ENCODE measurements at regions not wholly inside any gene's neighbourhood (a gene's known extent, or its start where the extent isn't known, plus 50 kb on each side); places are given as distances from the start of the nearest gene placed in this dataset.

DNA sequence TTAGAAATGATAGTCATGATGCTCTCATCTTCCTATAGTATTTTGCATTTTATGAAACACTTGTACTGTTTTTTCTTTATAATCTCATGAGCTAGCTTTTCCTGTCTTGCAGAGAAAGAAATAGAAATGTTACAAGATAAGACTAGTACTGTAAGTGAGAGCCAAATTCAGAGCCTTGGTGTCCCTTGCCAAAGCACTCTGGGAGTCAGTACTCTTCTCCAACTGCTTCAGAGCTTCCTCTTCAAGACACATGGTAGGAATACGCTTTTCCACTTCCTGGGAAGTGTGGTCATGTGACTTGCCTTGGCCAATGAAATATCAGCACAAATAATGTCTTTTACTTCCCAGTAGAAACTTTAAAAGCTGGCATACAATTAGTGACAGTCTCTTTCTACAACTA lies 112.4 kb downstream of the SEMA6D start:
- TF ChIP-seq, protein P1, sequence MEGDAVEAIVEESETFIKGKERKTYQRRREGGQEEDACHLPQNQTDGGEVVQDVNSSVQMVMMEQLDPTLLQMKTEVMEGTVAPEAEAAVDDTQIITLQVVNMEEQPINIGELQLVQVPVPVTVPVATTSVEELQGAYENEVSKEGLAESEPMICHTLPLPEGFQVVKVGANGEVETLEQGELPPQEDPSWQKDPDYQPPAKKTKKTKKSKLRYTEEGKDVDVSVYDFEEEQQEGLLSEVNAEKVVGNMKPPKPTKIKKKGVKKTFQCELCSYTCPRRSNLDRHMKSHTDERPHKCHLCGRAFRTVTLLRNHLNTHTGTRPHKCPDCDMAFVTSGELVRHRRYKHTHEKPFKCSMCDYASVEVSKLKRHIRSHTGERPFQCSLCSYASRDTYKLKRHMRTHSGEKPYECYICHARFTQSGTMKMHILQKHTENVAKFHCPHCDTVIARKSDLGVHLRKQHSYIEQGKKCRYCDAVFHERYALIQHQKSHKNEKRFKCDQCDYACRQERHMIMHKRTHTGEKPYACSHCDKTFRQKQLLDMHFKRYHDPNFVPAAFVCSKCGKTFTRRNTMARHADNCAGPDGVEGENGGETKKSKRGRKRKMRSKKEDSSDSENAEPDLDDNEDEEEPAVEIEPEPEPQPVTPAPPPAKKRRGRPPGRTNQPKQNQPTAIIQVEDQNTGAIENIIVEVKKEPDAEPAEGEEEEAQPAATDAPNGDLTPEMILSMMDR (IDR thresholded peaks at IDR 0.05) = no peak
- no peak for TF ChIP-seq POLR2AphosphoS5 (IDR thresholded peaks at IDR 0.05; ENCODE audit: low read depth, low read length)
- TF ChIP-seq, protein P2, sequence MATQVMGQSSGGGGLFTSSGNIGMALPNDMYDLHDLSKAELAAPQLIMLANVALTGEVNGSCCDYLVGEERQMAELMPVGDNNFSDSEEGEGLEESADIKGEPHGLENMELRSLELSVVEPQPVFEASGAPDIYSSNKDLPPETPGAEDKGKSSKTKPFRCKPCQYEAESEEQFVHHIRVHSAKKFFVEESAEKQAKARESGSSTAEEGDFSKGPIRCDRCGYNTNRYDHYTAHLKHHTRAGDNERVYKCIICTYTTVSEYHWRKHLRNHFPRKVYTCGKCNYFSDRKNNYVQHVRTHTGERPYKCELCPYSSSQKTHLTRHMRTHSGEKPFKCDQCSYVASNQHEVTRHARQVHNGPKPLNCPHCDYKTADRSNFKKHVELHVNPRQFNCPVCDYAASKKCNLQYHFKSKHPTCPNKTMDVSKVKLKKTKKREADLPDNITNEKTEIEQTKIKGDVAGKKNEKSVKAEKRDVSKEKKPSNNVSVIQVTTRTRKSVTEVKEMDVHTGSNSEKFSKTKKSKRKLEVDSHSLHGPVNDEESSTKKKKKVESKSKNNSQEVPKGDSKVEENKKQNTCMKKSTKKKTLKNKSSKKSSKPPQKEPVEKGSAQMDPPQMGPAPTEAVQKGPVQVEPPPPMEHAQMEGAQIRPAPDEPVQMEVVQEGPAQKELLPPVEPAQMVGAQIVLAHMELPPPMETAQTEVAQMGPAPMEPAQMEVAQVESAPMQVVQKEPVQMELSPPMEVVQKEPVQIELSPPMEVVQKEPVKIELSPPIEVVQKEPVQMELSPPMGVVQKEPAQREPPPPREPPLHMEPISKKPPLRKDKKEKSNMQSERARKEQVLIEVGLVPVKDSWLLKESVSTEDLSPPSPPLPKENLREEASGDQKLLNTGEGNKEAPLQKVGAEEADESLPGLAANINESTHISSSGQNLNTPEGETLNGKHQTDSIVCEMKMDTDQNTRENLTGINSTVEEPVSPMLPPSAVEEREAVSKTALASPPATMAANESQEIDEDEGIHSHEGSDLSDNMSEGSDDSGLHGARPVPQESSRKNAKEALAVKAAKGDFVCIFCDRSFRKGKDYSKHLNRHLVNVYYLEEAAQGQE (IDR thresholded peaks at IDR 0.05; ENCODE audit: insufficient read depth in 1 of 2, low read depth in 2 of 2, low read length in 1 of 2) = no peak
